ENCODE measurements at regions not wholly inside any gene's neighbourhood (a gene's known extent, or its start where the extent isn't known, plus 50 kb on each side); places are given as distances from the start of the nearest gene placed in this dataset.

- DNase-seq (ENCODE audit: low spot score in 2 of 2, unreplicated experiment in 2 of 2): no peak
- no peaks in the 10 kb centered on the region for H3K27me3 Mint-ChIP-seq (ENCODE audit: low read depth)
- no peaks in the 10 kb centered on the region for H3K9me3 Mint-ChIP-seq
- no peak overlapping the region for H3K4me3 Mint-ChIP-seq
- TF ChIP-seq CTCF (IDR thresholded peaks at IDR 0.05; ENCODE audit: unreplicated experiment): no peak
- no peak overlapping the region for H3K27ac Mint-ChIP-seq
- peaks cover 7% of the 10 kb centered on the region for H3K4me1 Mint-ChIP-seq
- H3K36me3 Mint-ChIP-seq: no peaks in the 10 kb centered on the region
Measured at GRCh38 chr5:128904805-128905567, 60.3 kb upstream of the SLC27A6 start.

- peak; percentile 80 for TF ChIP-seq CTCF (IDR thresholded peaks at IDR 0.05; ENCODE audit: unreplicated experiment)
- Mint-ChIP-seq H3K36me3 (no peaks in the 10 kb centered on the region), H3K4me1 (peaks cover 5% of the 10 kb centered on the region), H3K4me3 (no peak overlapping the region), H3K27ac (no peak overlapping the region), H3K9me3 (peaks cover under 1% of the 10 kb centered on the region), H3K27me3 (ENCODE audit: low read depth) (no peaks in the 10 kb centered on the region)
- peak in 1 of 2 experiments; percentile 46 for DNase-seq (ENCODE audit: low spot score in 2 of 2, unreplicated experiment in 2 of 2)
Measured at GRCh38 chr5:128905568-128906110, 59.6 kb upstream of the SLC27A6 start.

- no peaks in the 10 kb centered on the region for H3K36me3 Mint-ChIP-seq
- no peak overlapping the region for H3K27ac Mint-ChIP-seq
- no peak for TF ChIP-seq CTCF (IDR thresholded peaks at IDR 0.05; ENCODE audit: unreplicated experiment)
- H3K4me1 Mint-ChIP-seq: peaks cover 5% of the 10 kb centered on the region
- H3K27me3 Mint-ChIP-seq (ENCODE audit: low read depth): no peaks in the 10 kb centered on the region
- H3K9me3 Mint-ChIP-seq: peaks cover 4% of the 10 kb centered on the region
- no peak for DNase-seq (ENCODE audit: low spot score in 2 of 2, unreplicated experiment in 2 of 2)
- H3K4me3 Mint-ChIP-seq: no peak overlapping the region
Measured at GRCh38 chr5:128913551-128913950, 51.7 kb upstream of the SLC27A6 start.
